Left renal pelvis (tissue), 4 donors: ENCODE measurements at regions not wholly inside any gene's neighbourhood (a gene's known extent, or its start where the extent isn't known, plus 50 kb on each side); places are given as distances from the start of the nearest gene placed in this dataset.

ENCODE experiments used
- DNase-seq, 4 donors: peaks; one replicate each; pipeline ENCODE4 v3.0.0-alpha.2; 2013; ENCODE audit warnings: low read depth in 4 of 4, low spot score in 3 of 4

DNA sequence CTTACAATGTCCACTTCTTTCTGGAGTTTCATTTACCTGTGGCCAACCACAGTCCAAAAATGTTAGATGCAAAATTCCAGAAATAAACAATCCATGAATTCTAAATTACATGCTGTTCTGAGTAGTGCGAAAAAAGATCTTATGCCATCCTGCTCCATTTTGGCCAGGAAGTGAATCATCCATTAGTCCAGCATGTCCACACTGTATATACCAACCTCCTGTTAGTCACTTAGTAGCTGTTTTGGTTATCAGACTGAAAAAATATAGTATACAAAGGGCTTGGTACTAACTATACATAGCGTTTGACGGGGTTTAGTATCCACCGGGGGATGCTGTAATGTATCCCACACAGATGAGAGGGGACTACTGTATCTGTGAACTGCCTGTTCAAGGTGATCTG is 618.0 kb upstream of the ARGLU1 start:
- no peak for DNase-seq

DNA sequence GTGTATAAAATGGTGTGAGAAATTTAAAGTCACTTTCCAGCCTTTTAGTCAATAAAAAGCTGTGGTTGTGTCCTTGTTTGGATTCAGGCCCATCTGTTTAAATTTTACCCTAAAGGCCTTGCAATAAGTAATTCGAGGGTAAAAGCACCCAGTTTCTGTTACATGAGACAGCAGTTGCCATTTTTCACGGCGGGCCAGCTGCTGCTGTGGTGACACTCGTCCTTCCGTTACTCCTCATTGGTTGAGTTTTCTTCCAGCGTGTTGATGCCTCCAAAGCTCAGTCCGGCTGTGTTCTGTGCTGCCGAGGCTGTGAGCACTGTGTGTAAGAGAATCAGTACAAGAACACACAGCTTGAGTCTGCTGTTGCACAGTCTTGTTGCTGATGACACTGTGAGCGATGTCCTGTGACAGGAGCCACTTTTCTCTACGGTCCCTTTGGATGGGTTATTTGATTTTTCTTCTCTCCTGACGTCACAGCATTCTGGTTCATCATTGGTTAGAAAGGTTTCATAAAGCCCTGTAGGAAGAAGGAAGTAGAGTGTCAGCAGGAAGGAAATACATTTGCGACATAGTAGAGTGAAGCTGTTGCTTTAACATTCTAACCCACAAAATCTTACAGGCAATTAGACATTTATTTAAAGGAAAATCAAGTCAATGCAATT is 602.5 kb upstream of the ARGLU1 start:
- no peak for DNase-seq

GRCh38 chr13:107157271-107157670 is 589.3 kb upstream of the ARGLU1 start:
- no peak for DNase-seq

DNA sequence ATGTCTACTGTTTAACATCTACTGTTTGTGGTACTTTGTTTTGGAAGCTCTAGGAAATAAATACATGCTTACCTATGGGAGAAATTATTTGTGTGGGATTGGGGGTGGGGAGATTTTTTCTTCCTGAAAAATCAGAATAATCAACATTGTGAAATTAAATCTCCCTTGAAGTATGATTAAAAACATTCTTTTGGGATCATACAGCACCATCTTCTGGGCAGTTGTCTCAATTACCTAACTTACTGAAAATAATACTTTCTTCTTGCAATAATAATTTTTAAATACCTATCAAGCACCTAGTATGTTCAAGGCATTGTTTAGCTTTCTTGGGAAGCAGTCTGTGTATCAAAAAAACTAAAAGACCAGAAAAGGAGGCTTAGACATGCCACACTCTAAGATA is 576.5 kb upstream of the ARGLU1 start:
- DNase-seq: no peak

GRCh38 chr13:107141767-107142166 is 573.8 kb upstream of the ARGLU1 start:
- DNase-seq: no peak

GRCh38 chr13:107139006-107139405 is 571.1 kb upstream of the ARGLU1 start:
- no peak for DNase-seq

GRCh38 chr13:107138486-107138885 is 570.5 kb upstream of the ARGLU1 start:
- DNase-seq: no peak

DNA sequence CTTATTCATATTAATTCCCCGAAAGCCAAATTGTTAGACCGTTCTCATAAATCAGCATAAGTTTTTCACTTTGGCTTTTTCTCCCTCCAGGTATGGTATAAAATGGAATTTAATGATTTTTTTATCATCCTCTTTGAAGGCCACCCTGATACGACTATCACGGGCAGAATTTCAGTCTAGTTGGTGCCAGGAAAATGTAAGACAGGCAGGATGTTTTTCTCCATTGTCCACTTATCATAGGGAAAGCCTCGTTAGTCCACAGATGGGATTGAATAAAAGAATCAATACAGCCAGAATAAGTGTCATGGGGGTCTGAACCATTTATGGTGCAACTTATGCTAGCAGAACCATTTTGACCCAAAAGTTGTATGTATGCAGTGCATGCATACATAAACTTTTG is 566.0 kb upstream of the ARGLU1 start:
- DNase-seq: no peak

DNA sequence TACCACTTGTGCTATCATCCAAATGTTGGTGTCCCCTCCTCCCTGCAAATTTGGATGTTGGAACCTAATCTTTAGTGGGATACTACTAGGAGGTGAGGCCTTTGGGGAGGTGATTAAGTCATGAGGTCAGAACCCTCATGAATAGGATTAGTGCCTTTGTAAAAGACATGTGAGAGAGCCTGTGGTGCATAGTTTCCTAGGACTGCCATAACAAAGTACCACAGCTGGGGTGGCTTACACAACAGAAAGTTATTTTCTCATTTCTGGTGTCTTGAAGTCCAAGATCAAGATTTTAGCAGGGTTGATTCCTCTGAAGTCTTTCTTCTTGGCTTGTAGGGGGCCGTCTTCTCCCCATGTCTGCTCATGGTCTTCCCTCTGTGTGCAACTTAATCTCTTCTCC is 562.6 kb upstream of the ARGLU1 start:
- DNase-seq: no peak

- DNase-seq: no peak
Observed at GRCh38 chr13:107124730-107125129, 556.8 kb upstream of the ARGLU1 start.

DNA sequence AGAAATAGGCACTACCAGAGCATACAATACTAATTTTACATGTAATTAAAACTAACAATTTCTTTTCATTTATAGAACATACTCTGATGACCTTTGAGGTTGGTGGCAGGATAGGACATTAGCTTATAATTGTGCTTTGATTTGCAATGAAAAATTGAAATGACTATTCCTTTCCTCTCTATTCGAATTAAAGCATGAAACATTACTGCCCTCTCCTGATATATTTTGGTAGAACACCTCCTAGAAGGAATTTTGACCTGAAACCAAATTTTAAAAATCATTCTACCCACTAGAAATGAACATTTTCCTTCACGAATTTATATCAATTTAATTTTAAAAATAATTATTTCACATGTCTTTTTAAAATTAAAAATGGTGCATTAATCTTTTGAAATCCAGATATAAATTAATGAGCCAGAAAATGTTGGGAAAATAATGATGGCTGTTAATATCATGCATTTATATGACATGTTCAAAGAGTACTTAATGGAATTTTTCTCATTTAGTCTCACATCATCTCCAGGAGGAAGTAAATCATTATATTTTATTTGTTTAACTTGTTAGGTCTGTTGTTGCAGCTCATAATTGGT is 556.3 kb upstream of the ARGLU1 start:
- peak in 2 of 4 donors; percentile 5 to 17 for DNase-seq

- no peak for DNase-seq
Observed at GRCh38 chr13:107121793-107122192, 553.9 kb upstream of the ARGLU1 start.

DNA sequence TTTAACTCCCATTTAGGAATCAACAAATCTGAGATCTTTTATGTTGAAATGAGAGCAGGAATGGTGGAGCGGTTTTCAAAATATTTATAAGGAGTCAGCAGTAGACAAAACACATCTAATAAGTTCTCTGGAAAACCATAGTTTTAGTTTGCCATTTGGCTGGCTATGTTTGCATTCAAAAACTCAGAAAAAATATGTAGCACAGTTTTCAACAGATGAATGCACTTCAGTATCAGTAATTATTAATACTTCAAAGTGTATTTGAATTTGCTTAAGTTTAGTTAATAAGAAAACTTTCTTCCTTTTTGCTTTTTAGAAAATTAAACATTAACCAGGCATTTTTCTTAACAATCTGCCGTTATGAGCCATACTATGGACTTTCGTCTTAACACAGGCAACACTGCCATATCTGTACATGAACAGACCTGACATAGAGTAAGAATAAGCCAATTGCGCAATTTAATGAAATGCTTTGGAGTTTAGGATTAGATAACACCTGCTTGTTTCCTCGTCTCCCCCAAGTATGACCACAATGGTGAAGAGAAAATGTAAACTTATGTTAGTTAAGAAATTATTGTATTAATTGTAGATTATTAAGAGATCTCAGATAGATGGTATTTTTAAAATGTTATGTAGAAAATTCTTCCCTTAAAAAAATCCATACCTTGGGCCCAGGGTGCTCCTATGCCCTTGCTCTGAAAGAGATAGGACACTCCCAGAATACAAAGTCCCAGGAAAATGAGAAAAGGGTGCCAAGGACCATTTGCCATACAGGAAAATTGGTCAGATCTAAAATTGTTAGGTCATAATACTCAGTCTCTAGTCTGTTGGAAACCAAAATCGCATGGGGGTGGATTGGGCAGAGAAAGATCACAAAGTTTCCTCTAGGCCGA is 552.3 kb upstream of the ARGLU1 start:
- DNase-seq: peak in 1 of 4 donors; percentile 9

DNA sequence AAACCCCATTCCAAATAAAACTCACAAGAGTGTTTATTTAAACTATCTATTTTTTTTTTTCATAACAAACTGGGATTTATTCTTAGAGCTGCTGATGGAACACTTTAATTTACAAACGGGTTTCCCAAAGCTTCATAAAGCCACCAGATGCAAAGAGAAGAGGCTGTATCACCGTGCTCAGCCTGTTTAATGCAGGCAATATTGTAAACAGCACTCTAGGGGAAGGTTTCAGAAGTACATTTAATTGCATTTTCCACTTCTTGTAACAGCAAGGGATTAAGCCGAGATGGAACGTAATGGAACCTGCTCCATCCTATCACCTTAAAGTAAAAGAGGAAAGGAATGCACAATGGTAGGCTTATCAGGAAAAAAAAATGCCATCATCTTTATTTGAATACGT is 550.6 kb upstream of the ARGLU1 start:
- no peak for DNase-seq

- DNase-seq: no peak
Observed at GRCh38 chr13:107117327-107118012, 549.5 kb upstream of the ARGLU1 start.

DNA sequence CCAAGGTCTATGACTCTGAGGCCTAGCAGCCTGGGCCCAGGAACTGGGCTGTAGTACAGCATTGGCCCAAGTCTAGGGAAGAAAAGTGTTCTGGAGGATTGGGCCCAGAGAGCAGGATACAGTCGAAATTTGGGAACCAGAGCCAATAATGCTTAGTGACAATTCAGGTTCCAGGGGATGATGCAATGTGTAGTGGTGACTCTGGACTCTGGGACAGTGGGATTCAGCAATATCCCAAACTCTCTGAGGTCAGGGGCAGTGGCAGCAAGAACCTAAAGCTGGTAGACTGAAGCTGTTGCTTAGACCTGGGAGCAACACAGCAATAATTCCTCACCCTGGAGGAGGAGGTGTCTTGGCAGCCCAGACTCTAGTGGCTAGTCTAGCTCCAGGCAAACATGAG is 545.5 kb upstream of the ARGLU1 start:
- no peak for DNase-seq

GRCh38 chr13:107111248-107111647 is 543.3 kb upstream of the ARGLU1 start:
- DNase-seq: no peak

GRCh38 chr13:107104631-107105030 is 536.7 kb upstream of the ARGLU1 start:
- no peak for DNase-seq

GRCh38 chr13:107102676-107103075 is 534.7 kb upstream of the ARGLU1 start:
- DNase-seq: no peak

- DNase-seq: no peak
Observed at GRCh38 chr13:107099661-107100060, 531.7 kb upstream of the ARGLU1 start.

- no peak for DNase-seq
Observed at GRCh38 chr13:107097916-107098315, 530.0 kb upstream of the ARGLU1 start.
